GM21723 (cell line): ENCODE measurements at regions not wholly inside any gene's neighbourhood (a gene's known extent, or its start where the extent isn't known, plus 50 kb on each side); places are given as distances from the start of the nearest gene placed in this dataset.
"Not testable (repeated sequence)": the region's sequence is repeated elsewhere in the genome, so short reads cannot be mapped to it uniquely, and the experiment has no call there.

Experiments
- ATAC-seq: cut with Tn5 transposase; IDR thresholded peaks from one replicate; pipeline ENCODE4 v1.9.1; 2021; ENCODE audit warnings: mild to moderate bottlenecking, moderate library complexity; ENCODE audit not compliant: unreplicated experiment

GRCh38 chr14:83912032-83912642 is 1617.8 kb upstream of the FLRT2 start:
- no peak for ATAC-seq

GRCh38 chr14:83913476-83913875 is 1616.5 kb upstream of the FLRT2 start:
- ATAC-seq: no peak

DNA sequence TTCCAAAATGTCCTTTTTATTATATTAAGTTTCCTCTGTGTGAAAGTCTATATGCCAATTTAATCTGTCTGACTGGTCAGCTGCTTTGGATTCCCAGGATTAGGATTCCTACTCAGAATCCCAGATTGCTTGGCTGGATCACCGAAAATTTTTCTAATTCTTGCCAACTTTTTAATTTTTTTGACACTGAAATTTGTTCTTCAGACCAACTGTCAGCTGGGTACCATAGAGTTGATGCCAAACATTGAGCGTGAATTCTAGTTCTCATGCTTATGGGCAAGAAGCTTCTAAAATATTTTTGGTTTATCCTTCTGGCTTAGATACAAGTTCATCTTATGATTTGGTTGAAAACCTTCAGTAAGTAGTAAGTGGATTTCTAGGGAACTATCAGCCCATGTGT is 1611.4 kb upstream of the FLRT2 start:
- ATAC-seq: no peak

DNA sequence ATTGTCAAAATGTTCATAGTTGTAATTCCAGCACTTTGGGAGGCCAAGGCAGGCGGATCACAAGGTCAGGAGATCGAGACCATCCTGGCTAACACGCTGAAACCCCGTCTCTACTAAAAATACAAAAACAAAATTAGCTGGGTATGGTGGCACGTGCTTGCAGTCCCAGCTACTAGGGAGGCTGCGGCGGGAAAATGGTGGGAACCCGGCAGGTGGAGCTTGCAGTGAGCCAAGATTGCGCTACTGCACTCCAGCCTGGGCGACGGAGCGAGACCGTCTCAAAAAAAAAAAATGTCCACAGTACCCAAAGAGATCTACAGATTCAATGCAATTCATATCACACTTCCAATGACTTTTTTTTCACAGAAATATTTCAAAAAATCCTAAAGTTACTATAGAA is 1610.3 kb upstream of the FLRT2 start:
- not testable (repeated sequence) for ATAC-seq

DNA sequence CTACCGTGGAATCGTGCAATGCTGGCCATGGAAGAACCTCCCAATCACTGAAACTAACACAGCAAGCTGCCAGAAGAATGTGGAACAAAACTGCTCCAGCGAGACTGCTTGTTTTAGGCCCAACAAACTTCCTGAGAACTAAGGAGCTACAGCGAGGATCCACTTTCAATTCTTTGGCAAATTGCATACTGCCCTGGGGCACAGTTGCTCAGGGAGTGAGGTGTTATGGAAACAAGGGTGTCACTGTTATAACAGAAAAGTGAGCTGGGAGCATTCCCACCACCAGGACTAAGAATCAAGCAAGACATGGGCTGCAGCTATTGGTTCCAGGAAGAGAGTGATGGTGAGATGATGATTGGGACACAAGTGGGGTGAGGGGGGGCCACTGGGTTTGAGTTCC is 1606.1 kb upstream of the FLRT2 start:
- ATAC-seq: no peak

- ATAC-seq: no peak
These were observed 1605.7 kb upstream of the FLRT2 start for GRCh38 chr14:83924259-83924658.

DNA sequence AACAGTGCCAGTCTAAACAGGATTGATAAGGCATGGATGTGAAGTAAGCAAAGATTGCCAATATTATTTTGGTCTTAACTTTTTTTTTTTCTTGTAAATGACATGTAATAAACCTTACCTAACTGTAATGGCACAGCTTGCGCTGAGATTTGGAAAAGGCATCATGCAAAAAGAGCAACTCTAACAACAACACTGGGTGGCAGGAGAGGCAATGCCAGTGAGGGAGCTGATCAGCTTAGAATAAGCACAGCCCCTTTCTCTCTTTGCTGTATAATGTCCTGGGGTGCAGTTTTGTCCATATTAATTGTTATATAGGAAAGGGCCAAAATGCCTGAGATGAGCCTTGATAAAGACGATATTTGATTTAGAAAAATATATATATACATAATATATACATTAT is 1589.7 kb upstream of the FLRT2 start:
- ATAC-seq: no peak

- ATAC-seq: no peak
These were observed 1571.6 kb upstream of the FLRT2 start for GRCh38 chr14:83958359-83958758.

DNA sequence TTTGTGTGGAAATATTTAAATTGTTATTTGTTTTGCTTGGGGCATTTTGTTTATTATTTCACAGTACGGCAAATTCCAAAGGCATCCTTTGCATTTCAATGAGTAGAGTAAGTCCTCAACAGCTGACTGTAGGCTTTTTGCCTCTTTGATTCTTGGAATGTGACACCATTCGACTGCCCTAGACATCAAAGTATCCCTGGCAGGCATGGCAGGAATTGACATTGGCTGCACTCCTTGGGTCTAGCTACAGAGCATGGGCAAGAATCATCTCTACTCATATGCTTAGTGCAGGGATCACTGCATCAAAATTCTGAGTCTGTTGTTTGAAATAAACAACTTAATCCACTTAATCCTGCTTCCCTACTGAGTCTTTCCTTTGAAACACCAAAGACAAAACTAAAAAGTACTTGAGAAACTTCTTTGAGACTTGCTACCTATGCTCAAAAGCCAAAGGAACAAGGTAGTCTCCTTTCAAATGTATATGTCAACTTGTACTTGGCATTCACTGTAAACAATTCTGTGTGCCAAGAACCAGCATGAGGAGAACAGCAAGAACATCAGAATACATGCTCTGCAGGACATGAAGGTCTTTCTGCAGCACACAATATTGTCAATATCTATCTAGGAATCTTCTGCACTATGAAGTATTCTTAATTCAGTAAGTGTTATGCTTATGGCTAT is 1569.0 kb upstream of the FLRT2 start:
- ATAC-seq: no peak

GRCh38 chr14:83969998-83970397 is 1559.9 kb upstream of the FLRT2 start:
- no peak for ATAC-seq

DNA sequence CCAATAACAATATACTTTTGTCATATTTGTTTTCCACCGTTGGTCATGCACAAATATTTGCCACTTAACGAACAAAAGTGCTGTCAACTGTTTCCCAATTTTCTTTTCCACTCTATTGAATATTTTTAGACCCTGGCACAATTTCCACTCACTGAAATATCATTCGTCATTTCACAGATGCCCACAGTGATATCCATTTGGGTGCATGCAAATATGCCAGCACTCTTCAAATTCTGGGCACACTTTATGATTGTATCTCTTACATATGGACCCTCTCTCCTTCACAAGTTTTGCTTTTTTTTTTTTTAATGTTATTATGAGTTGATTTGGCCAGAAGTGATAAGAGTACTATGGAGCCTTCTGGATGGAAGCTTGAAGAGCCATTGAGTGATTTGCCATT is 1557.3 kb upstream of the FLRT2 start:
- no peak for ATAC-seq

GRCh38 chr14:83974647-83975163 is 1555.2 kb upstream of the FLRT2 start:
- no peak for ATAC-seq

DNA sequence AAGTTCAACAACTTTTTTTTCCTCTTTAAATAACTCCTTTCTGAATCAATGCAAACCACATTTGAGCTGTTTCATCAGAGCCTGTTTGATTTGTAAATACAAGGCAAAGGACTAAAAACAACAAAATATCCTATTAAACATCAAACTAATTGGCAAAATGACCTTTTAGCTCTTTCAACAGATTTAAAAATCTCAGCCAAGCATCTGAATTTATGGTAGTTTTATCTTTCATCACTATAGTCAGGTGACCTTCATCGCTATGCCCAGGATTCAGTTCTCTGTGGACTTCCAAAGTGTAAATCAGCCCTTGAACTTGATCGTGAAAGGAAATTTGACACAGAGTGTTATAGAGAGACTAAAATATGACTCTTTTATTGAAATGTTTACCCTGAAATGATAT is 1554.5 kb upstream of the FLRT2 start:
- no peak for ATAC-seq

DNA sequence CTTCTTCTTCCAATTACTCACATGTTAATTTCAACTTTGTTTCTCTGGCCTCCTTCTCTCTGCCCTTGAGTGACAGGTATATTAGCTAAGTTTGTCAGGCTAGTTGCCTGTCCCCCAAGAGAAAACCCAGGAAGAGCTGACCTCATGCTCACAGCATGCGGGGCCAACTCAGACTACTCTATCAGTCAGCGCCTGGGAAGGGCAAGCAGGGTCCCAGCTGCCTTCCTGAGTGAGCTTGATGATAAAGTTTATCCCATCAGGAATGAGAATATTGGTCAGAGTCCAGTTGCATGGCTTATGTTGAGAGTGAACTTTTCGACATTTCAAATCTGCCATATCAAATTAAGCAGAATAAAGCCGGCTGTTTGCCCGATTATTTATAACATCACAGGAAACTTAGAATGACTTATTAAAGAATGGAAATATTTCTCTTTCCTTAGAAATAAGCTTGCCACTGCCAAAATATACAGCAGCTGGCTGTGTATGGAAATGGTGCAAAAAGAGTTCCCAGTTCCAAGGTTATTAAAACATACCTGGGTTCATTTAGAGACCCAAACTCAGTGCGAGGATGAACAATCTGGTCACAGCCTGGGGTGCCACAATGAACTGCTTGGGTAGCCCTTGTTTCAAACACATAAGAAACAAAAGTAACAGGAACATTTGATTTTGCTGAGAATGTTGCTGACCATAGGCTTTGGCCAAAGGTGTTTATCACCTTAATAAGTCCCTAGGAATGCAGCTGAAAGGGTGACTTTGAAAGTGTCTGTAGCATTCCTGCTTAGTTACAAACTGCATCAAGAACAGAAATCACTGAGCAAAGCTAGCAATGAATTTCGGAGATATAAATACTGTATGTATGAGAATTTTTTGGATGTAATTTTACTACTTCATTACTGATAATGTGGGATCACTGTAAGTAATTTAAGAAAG is 1553.8 kb upstream of the FLRT2 start:
- no peak for ATAC-seq

GRCh38 chr14:83977583-83977982 is 1552.4 kb upstream of the FLRT2 start:
- ATAC-seq: no peak

- ATAC-seq: not testable (repeated sequence)
These were observed 1548.2 kb upstream of the FLRT2 start for GRCh38 chr14:83981676-83982258.

DNA sequence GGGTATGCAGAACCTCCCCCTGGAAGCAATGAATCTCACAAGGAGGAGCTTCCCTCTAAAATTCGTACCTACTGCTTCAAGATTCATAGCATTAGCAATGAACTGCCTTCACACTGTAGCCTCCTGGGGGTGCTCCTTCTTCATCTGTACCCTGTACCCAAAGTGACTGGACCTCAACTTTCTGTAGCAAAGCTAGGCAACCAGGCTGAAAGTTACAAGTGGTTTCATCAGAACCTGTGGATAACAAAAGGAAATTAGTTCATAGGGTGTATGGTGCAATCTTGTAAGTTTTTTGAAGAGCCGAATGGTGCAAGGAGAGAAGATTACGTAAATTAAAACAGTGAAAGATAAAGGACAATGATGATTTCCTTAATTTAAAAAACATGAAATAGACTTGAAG is 1541.7 kb upstream of the FLRT2 start:
- no peak for ATAC-seq

DNA sequence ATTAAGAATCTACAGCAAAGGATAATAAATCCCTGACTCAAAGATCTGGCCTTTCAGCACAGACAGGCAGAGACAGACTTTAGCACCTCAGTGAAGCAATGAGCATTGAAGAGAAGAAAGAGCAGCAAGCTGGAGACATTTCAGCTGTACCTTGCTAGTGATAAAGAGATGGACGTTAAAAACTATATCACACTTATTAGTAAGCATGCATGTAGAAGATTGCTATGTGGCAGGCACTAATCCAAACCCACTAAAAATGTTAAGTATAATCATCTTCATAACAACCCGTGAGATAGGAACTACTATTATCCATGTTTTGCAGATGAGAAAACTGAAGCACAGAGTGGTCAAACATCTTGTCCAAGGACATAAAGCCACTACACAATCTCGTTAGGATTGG is 1538.3 kb upstream of the FLRT2 start:
- ATAC-seq: no peak

DNA sequence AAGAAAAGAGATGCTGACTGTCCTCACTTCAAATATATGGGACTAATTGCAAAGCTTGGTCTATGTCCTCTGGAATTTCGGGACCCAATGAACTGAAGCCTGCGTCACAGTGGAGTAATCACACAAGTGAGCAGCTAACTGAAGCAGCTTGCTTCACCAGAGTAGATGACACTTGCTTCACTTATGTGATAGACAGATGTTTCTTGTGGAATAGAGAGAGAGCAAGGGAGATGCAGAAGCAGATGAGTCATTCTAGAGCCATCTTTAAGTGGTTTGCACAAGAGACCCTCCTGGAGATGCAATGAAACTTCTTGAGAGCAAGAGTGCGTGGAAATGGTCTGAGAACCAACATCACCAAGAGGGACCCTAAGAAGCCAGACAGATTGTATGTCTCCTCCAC is 1537.1 kb upstream of the FLRT2 start:
- no peak for ATAC-seq

GRCh38 chr14:83993545-83993944 is 1536.4 kb upstream of the FLRT2 start:
- ATAC-seq: no peak

- no peak for ATAC-seq
These were observed 1535.9 kb upstream of the FLRT2 start for GRCh38 chr14:83994020-83994419.
